PFSK-1 (cell line): ENCODE measurements at regions not wholly inside any gene's neighbourhood (a gene's known extent, or its start where the extent isn't known, plus 50 kb on each side); places are given as distances from the start of the nearest gene placed in this dataset.

Source experiments
- POLR2AphosphoS5 ChIP-seq: IDR thresholded peaks from 2 replicates; pipeline ENCODE4 v1.6.1; 2012; ENCODE audit warnings: low read depth, mild to moderate bottlenecking, control low read depth, low read length, moderate library complexity
- SIN3A ChIP-seq: IDR thresholded peaks from 2 replicates; pipeline ENCODE4 v1.6.1; 2012; ENCODE audit warnings: mild to moderate bottlenecking, low read length, moderate library complexity, borderline replicate concordance; ENCODE audit not compliant: insufficient read depth
- TAF1 ChIP-seq: IDR thresholded peaks from 2 replicates; pipeline ENCODE4 v1.6.1; 2012; ENCODE audit warnings: low read length, control low read depth, borderline replicate concordance; ENCODE audit not compliant: insufficient read depth

DNA sequence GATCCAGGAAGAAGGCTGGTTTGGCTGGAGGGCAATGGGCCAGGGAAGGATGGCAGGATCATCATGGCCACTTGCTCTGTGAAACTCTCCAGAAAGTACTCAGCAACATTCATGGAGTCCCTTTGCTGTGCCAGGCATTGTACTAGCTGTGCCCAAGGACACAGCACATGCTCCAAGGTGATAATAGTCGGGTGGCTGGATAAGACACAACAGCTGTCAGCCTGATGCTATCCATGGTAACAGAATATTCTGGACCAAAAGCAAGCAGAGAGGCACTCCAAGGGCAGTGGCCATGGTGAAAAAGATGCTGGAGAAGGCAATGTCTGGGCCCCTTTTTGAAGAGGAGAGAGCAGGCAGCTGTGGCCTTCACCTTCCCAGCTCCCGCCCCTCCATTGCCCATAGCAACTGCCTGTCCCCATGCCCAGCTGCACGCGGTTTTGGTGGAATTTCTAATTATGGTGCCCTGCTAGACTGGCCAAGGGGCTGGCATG, 113.8 kb upstream of the CPEB4 start:
- no peak for TF ChIP-seq SIN3A
- no peak for TF ChIP-seq POLR2AphosphoS5
- TF ChIP-seq TAF1: no peak
